ENCODE measurements at regions not wholly inside any gene's neighbourhood (a gene's known extent, or its start where the extent isn't known, plus 50 kb on each side); places are given as distances from the start of the nearest gene placed in this dataset.

DNA sequence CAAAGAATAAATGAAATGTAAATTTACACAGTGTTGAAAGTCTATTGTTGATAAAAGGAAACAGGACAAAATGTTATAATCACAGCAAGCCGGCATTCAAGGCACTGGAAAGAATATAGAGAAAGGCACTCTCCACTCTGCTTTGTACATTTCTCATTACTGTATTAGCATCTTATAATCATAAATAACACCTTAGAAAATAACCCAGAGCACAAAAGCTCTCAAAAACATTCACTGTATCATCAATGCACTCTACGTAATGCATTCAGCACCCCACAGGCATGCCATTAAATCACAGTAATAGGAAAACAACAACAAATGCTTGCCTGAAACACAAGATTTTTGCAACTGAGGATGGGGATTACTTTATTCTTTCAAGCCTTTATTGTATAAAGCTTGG, 75.3 kb upstream of the TRPC3 start:
- DNase-seq, result no peak

DNA sequence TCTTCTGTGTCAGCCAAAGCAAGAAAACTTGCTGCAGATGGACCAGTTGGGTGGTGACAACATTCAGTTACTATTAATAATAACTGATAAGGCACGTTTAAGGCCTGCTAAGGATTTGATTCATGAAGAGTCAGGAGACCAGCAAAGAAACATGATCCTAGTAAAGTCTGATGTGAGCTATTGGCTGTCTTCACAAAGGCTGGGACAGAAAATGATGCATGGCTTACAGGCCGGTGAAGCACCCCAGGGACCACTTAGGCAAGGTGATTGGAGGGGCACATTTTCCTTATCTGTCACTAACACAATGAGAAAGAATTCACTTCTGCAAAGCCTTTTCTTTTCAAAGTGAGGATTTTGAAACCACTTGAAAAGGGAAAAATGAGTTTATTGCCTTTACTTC, 65.4 kb upstream of the TRPC3 start:
- DNase-seq, result no peak

GRCh38 chr4:122015203-122015602, 63.3 kb upstream of the TRPC3 start:
- DNase-seq, result no peak

- no peak for DNase-seq
These were observed 60.9 kb upstream of the TRPC3 start for GRCh38 chr4:122012735-122013134.

- no peak for DNase-seq
These were observed 58.8 kb upstream of the TRPC3 start for GRCh38 chr4:122010610-122011009.

DNA sequence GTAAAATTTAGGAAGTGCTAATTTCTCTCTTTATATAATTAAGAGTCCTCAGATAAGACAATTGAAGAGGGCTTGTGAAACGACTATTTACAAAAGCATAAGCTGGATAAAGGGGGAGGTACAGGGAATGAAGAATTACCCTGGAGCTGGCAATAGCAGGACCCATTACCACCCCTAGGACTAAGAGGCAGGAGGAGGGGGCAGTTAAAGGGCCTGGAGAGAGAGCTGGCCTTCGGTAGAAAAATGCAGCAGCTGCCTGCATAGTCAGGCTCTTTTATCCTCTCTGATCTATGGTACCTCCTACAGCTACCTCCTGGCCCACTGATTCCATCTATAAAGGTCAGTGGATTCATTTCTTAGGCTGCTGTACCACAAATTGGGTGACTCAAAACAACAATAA, 57.7 kb upstream of the TRPC3 start:
- no peak for DNase-seq

- no peak for DNase-seq
These were observed 55.2 kb upstream of the TRPC3 start for GRCh38 chr4:122007016-122007415.

- DNase-seq, result no peak
These were observed 53.4 kb upstream of the TRPC3 start for GRCh38 chr4:122005064-122005755.

GRCh38 chr4:122003335-122003734, 51.5 kb upstream of the TRPC3 start:
- DNase-seq, result peak; percentile 40 to 54 (median 51)

All from suppressor macrophage treated with lipopolysaccharide for 1 hour (primary cell).